WERI-Rb-1 (cell line): ENCODE measurements at regions not wholly inside any gene's neighbourhood (a gene's known extent, or its start where the extent isn't known, plus 50 kb on each side); places are given as distances from the start of the nearest gene placed in this dataset.

Experiments
- DNase-seq: peaks from one replicate; pipeline ENCODE4 v3.0.0-alpha.2; 2020
- H3K27ac ChIP-seq: fragments of 250-450 bp; sonication (Bioruptor Pico); 2 replicates; pipeline ENCODE4 v1.5.1; 2020; ENCODE audit warnings: mild to moderate bottlenecking, moderate library complexity
- H3K27me3 ChIP-seq: fragments of 250-450 bp; sonication (Bioruptor Pico); 2 replicates; pipeline ENCODE4 v1.5.1; 2021; ENCODE audit warnings: mild to moderate bottlenecking, low read depth, moderate library complexity; ENCODE audit not compliant: insufficient read depth, severe bottlenecking
- H3K36me3 ChIP-seq: fragments of 250-450 bp; sonication (Bioruptor Pico); 2 replicates; pipeline ENCODE4 v1.5.1; 2020; ENCODE audit warnings: mild to moderate bottlenecking, moderate library complexity
- H3K4me3 ChIP-seq: 2 replicates; pipeline ENCODE4 v1.5.1; 2011; ENCODE audit warnings: low read depth, mild to moderate bottlenecking, control low read depth, low read length
- H3K9me3 ChIP-seq: fragments of 250-450 bp; sonication (Bioruptor Pico); 2 replicates; pipeline ENCODE4 v1.5.1; 2021; ENCODE audit warnings: mild to moderate bottlenecking, moderate library complexity; ENCODE audit not compliant: severe bottlenecking
- TF ChIP-seq, protein P1 (sequence below): IDR thresholded peaks from 2 replicates; pipeline ENCODE4 v1.5.1; 2011; ENCODE audit warnings: low read depth, mild to moderate bottlenecking, control low read depth, inconsistent platforms, low read length

DNA sequence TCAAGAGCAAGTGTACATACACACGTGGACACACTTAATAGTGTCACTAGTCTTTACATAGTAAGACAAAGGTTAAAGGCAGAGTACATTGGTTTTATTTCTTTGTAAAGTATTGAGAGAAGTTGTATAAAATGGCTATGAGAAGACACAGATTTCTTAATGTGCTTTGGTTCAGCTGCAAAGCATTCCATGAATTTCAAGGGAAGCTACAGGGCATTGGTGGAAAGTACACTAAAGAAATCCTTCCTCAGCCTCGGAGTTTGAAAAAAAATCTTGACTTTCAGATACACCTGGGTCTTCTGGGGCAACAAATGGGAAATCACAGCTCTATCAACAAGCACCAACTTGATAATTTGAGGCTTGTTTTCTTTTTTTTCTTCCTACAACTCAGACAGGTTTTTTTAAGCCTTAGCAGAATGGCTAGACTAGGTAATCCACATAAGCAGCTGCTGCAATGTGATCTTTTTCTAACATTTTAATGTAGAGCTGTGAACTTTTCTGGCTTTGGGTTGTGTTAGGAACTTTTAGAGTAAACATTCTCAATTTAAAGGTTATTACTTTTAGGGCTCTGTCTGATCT is 140.4 kb upstream of the FST start:
- no peak overlapping the region for H3K27ac ChIP-seq
- H3K36me3 ChIP-seq: no peaks in the 10 kb centered on the region
- H3K9me3 ChIP-seq: no peaks in the 10 kb centered on the region
- no peak for DNase-seq
- peaks cover 4% of the 10 kb centered on the region for H3K27me3 ChIP-seq
- TF ChIP-seq, protein P1, sequence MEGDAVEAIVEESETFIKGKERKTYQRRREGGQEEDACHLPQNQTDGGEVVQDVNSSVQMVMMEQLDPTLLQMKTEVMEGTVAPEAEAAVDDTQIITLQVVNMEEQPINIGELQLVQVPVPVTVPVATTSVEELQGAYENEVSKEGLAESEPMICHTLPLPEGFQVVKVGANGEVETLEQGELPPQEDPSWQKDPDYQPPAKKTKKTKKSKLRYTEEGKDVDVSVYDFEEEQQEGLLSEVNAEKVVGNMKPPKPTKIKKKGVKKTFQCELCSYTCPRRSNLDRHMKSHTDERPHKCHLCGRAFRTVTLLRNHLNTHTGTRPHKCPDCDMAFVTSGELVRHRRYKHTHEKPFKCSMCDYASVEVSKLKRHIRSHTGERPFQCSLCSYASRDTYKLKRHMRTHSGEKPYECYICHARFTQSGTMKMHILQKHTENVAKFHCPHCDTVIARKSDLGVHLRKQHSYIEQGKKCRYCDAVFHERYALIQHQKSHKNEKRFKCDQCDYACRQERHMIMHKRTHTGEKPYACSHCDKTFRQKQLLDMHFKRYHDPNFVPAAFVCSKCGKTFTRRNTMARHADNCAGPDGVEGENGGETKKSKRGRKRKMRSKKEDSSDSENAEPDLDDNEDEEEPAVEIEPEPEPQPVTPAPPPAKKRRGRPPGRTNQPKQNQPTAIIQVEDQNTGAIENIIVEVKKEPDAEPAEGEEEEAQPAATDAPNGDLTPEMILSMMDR: no peak
- H3K4me3 ChIP-seq: no peak overlapping the region

DNA sequence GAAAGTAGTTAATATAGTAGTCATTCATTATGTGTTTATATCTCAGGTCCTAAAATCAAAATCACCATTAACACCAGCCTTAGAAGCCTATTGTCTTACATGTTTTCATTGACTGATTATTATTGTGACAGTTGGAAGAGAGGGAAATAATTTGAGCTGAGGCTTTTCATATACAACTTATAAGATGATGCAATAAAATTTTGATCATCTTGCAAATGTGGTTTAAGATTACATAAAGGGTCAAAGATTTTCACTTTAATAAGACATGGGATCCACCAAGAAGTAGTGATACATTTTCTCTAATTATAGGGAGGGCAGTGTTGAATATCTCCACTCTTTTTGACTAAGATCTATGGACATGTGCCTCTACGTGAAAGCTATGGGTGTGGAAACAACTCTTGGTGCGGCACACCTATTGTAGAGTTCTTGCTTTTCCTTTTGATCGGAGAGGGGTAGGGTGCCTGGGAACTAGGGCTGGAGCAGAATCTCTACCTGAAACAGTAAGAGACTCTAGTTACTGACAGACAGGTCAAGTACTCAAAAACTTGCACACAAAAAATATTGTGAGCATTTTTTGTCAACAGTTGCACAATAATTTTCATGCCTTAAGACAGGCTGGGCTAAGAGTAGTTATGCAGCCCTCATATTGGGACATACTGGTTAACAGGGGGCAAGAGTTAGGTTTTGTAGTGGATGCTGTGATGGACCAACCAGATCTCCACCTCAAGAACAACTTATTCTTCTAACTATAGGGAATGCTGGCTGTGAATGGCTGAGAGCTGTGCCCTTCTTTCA is 139.3 kb upstream of the FST start:
- Histone ChIP-seq H3K27ac (no peak overlapping the region), H3K36me3 (no peaks in the 10 kb centered on the region), H3K4me3 (no peak overlapping the region), H3K27me3 (peaks cover 4% of the 10 kb centered on the region), H3K9me3 (no peaks in the 10 kb centered on the region)
- no peak for DNase-seq
- TF ChIP-seq, protein P1: no peak

DNA sequence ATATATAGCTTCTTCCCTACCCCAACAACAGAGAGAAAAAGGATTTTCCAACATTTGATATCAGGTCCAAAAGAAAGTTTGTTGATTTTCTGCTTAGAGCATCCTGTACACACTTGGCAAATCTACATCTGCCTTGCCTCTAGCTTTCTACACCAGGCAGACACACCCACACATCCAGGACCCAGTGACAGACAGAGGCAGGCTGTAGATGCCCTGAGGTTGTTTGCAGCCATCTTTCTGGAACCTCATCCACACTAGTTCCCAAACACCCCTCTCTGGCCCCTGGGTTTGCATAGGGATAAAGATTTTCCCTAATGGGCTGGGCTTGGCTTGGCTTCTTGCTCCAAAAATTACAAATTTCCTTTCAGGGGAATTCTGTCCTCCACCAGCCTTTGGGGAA is 138.2 kb upstream of the FST start:
- Histone ChIP-seq H3K4me3 (no peak overlapping the region), H3K9me3 (no peaks in the 10 kb centered on the region), H3K27ac (no peak overlapping the region), H3K27me3 (peaks cover 4% of the 10 kb centered on the region), H3K36me3 (no peaks in the 10 kb centered on the region)
- no peak for DNase-seq
- TF ChIP-seq, protein P1: no peak

DNA sequence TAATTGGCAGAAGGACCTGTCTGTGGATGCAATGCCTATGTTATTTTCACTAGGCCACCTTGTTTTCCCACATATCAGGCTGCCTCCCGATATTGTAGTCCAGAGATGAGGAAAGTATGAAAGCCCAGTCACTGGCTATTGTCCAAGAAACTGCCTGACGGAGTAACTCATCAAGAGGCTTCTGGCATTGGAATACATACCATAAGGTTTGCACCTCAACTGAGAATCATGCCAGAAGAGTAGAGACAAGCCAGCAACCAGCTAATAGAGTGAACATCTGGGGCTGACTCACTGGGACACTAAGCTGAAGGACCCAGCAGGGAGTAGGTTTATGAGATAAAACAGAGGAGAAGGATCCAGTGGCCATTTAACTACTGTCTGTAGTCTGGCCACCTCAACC is 137.2 kb upstream of the FST start:
- Histone ChIP-seq H3K4me3 (no peak overlapping the region), H3K27me3 (peaks cover 4% of the 10 kb centered on the region), H3K9me3 (no peaks in the 10 kb centered on the region), H3K27ac (no peak overlapping the region), H3K36me3 (no peaks in the 10 kb centered on the region)
- TF ChIP-seq, protein P1: no peak
- no peak for DNase-seq

DNA sequence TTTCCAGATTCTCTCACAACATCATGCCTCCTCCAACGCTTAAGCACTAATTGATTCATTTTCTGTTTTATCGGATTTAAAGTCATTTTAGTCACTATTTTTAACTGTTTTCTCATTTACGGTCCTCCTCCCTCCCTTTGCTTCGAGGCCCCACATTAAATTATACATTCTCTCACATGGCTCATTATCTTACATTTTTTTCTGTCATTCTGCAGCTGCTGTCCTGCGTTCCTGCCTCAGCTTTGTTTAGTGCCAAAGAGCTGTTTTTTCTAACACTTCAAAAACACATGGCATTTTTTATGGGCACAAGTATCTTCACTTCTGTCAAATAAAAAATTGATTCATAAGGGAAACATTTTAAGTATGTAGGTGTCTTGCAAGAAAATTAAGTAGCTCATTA is 130.1 kb upstream of the FST start:
- H3K27ac ChIP-seq: no peak overlapping the region
- H3K27me3 ChIP-seq: peaks cover 9% of the 10 kb centered on the region
- no peak for DNase-seq
- TF ChIP-seq, protein P1: no peak
- H3K4me3 ChIP-seq: no peak overlapping the region
- H3K9me3 ChIP-seq: no peaks in the 10 kb centered on the region
- no peaks in the 10 kb centered on the region for H3K36me3 ChIP-seq
